NCI-H524 (cell line): ENCODE measurements at regions not wholly inside any gene's neighbourhood (a gene's known extent, or its start where the extent isn't known, plus 50 kb on each side); places are given as distances from the start of the nearest gene placed in this dataset.

Experiments used
- DNase-seq, 2 experiments: peaks; one replicate each; lab custom pipeline; 2025; lab: John Stamatoyannopoulos, UW

- DNase-seq, result no peak
Measured at GRCh38 chr7:42359946-42360345, 122.9 kb upstream of the GLI3 start.

DNA sequence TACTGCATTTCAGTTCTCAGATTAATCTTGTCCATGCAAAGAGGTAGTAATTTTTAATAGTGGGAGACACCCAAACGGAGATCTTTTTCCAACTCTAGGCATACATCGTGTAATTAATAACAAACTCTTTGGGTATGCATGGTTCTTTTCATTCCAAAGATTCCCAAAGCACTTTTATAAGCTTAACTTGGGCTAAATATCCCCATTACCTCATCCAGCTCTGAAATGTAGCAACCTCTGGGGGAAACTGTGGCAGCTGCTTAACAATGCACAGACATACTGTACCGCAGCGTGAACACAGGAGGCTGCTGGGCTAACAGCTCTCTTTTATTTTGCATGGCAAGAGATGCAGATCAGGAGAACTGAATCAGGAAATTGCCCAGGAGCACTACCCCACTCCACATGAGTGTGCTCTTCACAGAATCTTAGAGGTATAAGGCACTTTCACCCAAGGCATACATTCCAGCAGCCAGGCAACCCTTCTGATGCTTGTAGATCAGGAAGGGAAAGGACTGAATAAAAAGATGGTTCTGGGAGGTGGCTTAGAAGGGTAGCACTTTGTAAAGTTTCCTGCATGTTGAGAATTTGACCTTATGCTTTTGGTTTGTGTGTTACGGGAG is 114.4 kb upstream of the GLI3 start:
- no peak for DNase-seq

GRCh38 chr7:42350801-42351200 is 113.8 kb upstream of the GLI3 start:
- no peak for DNase-seq

GRCh38 chr7:42348631-42349030 is 111.6 kb upstream of the GLI3 start:
- DNase-seq, result no peak

DNA sequence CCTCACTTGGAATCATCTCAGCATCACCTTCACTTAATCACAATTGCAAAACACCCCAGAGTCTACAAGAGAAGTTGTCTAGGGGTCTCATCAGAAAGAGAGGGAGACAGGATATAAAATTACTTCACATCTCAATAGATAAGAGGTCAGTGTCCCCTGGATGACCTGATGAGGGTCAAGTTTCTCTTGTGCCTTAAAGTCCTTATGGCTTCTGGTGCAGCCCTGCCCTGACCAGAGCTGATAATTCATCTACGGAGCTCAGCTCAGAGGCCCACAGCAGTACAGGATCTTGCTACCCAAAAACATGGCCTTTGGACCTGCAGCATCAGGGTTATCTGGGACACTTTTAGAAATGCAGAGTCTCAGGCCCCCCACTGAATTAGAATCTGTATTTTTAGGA is 111.1 kb upstream of the GLI3 start:
- DNase-seq, result no peak

DNA sequence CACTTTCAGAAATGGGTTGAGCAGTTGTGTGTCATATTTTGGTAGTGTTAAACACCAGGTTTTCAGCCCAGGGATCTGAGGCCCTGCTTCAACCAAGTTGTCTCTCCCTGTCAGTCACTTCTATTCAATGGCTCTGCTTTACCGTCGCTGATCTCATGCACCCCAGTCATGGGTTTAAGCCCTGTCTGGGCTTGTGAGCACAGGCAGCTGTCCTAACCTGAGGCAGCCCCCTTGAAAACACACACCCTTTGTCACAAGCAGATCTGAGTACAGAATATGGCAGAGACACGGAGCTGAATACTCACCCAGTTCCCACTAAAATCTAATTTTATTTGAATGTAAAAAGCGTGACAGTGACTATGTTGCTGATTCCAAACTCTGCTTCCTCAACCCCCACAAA is 110.6 kb upstream of the GLI3 start:
- DNase-seq, result no peak

GRCh38 chr7:42345478-42346299 is 108.7 kb upstream of the GLI3 start:
- no peak for DNase-seq

DNA sequence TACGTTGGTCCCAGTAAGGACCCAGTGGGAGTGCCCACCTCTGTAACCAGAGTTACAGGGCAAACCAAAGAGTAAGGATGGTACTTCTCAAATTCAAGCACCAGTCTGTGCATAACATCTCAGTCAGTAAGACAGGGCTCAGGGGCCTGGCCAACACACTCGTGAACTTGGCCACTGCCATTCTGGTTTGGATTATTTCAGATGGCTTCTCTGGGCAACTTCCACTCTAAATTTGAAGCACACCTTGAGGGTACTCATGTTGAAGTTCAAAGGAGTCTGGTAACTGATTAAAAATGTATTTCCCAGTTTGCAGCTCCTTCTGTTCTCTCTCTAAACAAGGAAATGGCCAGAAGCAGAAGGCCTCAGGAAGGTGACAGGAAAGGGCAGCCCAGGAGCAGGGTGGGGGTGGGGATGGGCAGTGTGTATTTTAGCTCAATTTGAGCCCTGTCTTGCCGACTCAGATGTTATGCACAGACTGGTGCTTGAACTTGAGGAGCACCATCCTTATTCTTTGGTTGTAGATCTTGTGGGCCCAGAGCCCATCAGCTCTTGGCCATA is 107.3 kb upstream of the GLI3 start:
- DNase-seq, result no peak

- no peak for DNase-seq
Measured at GRCh38 chr7:42342381-42342780, 105.4 kb upstream of the GLI3 start.

DNA sequence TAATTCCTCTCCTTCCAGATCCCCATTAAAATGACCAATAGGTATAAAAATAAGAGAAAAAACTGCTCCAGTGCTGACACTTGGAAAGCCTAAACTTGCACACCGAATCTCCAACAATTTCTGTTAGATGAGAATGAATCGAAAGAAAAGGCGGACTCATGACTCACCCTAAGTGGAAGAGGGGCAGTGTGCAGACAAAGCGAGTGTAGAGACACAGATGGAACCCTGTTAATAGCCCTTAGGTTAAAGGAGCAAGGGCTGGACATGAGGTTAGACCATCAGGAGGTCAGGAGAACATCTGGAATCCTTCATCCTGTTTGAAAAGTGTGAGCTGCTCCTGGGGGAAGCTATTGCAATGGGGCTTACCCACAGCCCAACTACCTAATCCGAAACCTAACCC is 103.4 kb upstream of the GLI3 start:
- no peak for DNase-seq

GRCh38 chr7:42338916-42339540 is 102.0 kb upstream of the GLI3 start:
- no peak for DNase-seq

DNA sequence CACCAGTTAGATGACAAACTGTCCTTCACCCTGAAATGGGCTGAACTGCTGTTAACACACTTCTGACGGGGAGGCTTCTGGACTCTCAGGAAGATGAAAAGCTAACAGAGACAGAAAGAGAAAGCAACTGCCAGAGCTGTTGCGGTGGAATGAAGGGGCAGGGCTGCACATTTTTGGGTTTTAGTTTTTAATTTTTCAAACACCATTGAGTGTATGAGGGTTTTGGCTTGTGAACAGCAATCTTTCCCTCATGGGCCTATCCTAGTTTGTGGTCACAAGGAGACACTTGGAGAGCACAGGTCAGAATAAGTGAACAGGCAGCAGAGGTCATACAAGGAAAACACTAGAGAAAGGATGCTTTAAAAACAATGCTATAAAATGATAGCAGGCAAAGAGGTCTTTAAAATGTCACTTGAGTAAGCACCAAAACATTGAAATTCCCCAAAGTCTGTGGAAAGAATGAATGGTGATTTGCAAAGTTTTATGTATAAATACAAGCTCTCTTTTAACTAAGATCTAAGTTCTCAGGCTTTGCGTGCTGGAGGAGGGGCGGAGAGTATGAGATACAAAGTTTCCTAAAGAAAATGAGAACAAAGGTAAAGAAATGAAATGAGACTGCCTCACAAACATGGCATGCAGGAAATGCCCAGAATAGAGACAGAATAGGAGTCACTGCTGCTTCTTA is 101.4 kb upstream of the GLI3 start:
- no peak for DNase-seq

DNA sequence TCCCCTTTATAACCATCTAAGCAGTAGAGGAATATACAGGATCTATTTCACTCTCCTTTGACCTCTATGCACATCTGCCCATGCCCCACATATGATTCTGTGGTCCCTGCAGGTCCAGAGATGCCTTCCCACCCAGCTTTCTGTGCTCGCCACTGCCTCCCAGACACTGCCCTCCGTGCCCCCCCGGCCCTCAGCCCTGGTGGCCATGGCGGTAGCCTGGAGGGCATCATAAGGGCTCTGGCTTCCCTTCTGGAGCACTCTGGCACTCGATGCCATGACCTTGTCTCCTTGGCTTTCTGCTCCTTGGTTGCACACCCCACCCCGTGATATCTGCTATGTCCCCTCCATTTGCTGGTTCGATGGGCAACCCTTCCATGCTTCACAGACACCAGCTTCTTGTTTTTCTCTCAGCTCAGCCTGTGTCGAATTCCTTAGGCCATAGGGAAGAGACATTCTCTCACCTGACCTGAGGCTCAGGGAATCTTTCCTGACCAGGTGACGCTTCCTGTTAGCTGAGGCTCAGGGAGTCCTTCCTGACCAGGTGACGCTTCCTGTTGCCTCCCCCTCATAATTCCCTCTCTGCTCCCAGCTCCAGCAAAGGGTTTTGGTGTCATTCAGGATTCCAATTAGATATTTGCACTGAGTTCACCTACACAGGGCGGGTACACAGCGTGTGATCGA is 100.4 kb upstream of the GLI3 start:
- DNase-seq, result no peak

- DNase-seq, result no peak
Measured at GRCh38 chr7:42332605-42333222, 95.7 kb upstream of the GLI3 start.

DNA sequence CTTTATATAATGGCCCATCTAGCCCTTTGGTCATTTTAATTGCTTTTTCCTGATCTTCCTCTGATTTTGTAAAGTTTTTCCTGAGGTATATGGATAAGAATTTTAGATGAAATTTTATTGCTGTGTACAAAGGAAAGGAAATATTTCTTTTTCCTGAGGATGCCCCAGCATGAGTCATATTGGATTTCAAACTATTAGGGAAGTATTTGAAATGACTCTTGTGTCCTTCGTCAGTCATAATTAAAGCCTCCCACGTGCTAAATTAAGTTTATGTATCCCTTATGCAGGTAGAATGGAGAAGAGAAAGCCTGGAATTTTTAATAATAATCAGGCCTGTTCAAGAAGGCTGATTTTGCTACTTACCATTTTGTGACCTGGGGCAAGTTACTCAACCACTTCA is 82.6 kb upstream of the GLI3 start:
- no peak for DNase-seq

DNA sequence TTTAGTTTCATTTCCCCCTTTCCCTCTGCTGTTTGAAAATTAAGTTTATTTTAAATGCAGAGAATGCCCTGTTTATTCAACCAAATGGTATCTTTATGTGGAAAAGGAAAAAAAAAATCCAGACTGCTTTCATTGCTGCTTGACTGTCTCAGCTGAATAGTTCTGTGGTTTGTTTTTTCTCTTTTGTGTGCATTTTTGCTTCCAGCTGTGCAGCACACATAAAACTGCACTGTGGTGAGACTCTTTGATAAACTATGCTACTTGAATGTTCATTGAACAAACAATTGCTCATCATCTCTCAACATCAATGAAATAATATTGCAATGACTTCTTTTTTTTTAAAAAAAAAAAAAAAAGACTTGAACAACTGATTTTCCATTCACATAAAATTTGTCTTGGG is 78.6 kb upstream of the GLI3 start:
- no peak for DNase-seq

DNA sequence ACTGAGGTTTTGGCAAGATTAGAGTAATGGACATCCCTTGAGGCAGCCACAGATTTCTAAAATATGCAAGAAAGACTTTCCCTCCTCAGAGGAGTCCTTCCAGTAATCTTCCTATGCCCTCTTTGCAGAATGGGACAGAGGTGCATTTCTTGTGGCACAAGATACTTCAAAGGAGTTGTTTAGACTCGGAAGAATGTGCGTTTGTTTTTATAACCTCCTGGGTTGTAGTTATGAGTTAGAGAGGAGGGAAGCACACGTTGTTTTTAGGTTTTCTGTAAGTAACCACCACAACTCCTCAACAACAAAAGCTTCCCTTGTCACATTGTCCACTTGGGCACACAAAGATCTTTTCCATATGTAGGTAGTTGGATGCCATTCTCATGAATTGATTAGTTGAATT is 78.1 kb upstream of the GLI3 start:
- DNase-seq, result no peak

GRCh38 chr7:42314696-42315095 is 77.7 kb upstream of the GLI3 start:
- DNase-seq, result no peak

- DNase-seq, result no peak
Measured at GRCh38 chr7:42311195-42311594, 74.2 kb upstream of the GLI3 start.

- no peak for DNase-seq
Measured at GRCh38 chr7:42292991-42293521, 56.0 kb upstream of the GLI3 start.

- DNase-seq, result no peak
Measured at GRCh38 chr7:42289473-42289872, 52.5 kb upstream of the GLI3 start.
